H1 (cell line): ENCODE measurements at regions not wholly inside any gene's neighbourhood (a gene's known extent, or its start where the extent isn't known, plus 50 kb on each side); places are given as distances from the start of the nearest gene placed in this dataset.

Source experiments
- CHD2 ChIP-seq: IDR thresholded peaks from 2 replicates; pipeline ENCODE4 v1.6.1; 2012; ENCODE audit warnings: low read length, improper control_type of control experiment
- EZH2 ChIP-seq: fragments of 200-600 bp; sonication (generic); IDR thresholded peaks from 2 replicates; pipeline ENCODE4 v1.7.1; 2012; ENCODE audit warnings: low read depth, mild to moderate bottlenecking, moderate library complexity, low read length, inconsistent platforms; ENCODE audit not compliant: severe bottlenecking
- SAP30 ChIP-seq: fragments of 300-600 bp; sonication (generic); IDR thresholded peaks from 2 replicates; pipeline ENCODE4 v1.7.1; 2012; ENCODE audit warnings: low read length, moderate library complexity, mild to moderate bottlenecking, inconsistent platforms; ENCODE audit not compliant: insufficient read depth, insufficient replicate concordance
- TBP ChIP-seq: IDR thresholded peaks from 2 replicates; pipeline ENCODE4 v1.6.1; 2011; ENCODE audit warnings: low read depth, low read length, improper control_type of control experiment
- TF ChIP-seq, protein P1 (sequence below): IDR thresholded peaks from 2 replicates; pipeline ENCODE4 v1.6.1; 2012; ENCODE audit warnings: inconsistent platforms
- TF ChIP-seq, protein P2 (sequence below): IDR thresholded peaks from 2 replicates; pipeline ENCODE4 v1.6.1; 2011; ENCODE audit warnings: low read length, improper control_type of control experiment

DNA sequence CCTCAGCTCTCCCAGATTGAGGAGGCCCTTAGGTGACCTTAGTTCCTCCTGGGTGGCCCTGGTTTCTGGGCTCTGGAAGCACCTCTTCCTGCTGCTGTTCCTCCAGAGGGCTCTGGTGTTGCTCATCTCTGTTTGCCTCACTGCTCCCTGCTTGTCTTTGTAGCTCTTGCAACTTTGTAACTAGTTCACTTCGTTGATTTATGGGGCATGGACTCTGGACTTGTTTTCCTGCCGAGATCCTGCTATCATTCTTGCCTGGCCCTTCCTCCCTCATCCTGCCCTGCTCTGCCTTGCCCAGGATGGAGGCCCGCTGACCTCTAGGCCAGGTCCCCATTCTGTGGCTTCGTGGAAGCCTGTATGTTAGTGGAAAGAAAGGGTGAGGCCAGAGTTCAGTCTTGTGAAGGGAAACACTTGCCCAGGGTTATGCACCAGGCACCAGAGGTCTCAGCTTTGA lies 169.3 kb downstream of the MACROH2A1 start (continued):
- TF ChIP-seq SAP30 (no peak), CHD2 (no peak), EZH2 (no peak), TBP (no peak)
- TF ChIP-seq, protein P1, sequence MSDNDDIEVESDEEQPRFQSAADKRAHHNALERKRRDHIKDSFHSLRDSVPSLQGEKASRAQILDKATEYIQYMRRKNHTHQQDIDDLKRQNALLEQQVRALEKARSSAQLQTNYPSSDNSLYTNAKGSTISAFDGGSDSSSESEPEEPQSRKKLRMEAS: no peak
- TF ChIP-seq, protein P2, sequence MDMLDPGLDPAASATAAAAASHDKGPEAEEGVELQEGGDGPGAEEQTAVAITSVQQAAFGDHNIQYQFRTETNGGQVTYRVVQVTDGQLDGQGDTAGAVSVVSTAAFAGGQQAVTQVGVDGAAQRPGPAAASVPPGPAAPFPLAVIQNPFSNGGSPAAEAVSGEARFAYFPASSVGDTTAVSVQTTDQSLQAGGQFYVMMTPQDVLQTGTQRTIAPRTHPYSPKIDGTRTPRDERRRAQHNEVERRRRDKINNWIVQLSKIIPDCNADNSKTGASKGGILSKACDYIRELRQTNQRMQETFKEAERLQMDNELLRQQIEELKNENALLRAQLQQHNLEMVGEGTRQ: no peak
- TF ChIP-seq, all 59 proteins: peak for 0
